GM18858 (cell line): ENCODE measurements at regions not wholly inside any gene's neighbourhood (a gene's known extent, or its start where the extent isn't known, plus 50 kb on each side); places are given as distances from the start of the nearest gene placed in this dataset.
A peak's percentile ranks its signal among the peaks of the same experiment; 100 is the strongest.
"Not testable (repeated sequence)": the region's sequence is repeated elsewhere in the genome, so short reads cannot be mapped to it uniquely, and the experiment has no call there.

Experiments
- ATAC-seq: cut with Tn5 transposase; IDR thresholded peaks from one replicate; pipeline ENCODE4 v1.9.1; 2021; ENCODE audit not compliant: unreplicated experiment

DNA sequence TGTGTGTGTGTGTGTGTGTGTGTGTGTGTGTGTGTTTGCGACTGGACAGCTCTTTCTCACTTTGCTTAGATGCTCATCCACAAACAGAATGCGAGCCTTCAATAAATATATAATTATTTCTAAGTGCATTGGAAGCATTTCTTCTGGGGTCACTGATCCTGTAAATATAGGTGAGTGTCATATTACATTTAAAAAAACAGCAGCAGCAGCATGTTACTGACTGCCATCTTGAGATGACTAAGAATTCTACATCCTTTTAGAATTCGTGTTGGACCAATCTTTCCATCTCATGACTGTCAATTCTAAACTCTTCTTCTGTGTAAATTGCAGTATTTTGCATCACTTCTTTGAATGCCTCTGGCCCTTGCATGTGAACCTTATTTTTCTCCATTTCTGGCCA is 238.0 kb upstream of the DDI1 start:
- ATAC-seq = no peak

DNA sequence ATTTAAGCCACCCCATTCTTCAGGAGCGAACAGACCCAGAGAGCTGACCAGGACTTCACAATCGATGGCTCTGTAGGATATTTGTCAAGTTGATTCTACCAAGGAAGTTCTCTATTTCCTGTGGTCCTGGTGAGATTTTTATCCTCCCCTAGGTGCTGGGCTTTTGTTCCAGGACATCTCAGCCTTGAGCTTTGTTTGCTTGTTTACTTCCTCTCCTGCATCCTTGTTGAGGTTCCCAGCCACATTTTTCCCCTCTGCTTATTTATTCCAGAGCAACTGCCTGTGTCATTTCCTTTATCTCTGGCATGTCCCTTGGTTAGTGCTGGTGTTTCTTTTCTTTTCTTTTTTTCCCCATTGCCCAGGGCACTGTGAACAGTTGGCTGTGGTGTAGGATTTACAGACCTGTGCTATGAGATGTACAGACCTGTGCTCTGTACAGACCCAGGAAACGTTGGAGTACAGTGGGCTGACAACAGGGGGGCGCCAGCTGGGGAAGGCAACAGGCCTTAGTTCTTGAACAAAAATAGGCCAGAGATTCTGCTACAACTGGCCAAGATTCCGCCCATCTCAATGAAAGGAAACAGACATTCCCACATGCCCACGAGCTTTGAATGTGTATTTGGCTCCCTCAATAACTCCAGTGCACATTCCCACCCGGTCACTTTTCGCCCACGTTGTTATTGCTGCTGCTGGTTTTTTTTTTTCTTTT is 235.9 kb upstream of the DDI1 start:
- no peak for ATAC-seq

DNA sequence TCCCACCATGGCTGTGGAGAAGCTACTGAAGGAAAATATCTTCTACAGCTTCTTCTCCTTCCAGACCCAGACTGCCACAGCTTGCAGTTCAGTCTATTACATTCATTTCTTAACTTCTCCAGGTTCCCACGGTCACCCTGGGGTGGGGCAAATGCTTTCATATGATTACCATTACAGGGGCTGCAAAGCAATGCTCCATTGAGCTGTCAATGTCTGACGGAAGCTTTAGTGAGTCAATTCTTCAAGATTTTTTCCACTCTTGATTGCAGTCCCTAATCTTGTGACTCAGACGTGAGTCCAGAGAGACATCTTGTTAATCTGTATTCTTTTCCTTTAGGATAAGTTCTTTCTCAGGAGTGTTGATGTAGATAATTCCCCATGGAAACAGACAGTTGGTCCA is 233.4 kb upstream of the DDI1 start:
- ATAC-seq = no peak

DNA sequence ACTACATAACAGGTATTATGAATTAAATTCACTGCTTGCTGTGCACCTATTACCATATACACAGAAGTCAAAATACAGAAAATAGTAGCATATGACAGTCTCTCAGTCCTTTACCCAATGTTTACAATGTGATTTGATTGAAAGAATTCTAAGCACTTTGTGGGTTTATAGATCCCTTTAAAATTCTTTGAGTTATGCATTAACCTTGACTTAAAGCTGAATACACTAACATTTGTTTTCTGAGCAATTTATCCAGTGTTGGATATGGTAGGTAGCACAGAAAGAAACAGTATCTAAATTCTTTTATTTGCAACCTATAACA is 230.8 kb upstream of the DDI1 start:
- ATAC-seq = no peak

DNA sequence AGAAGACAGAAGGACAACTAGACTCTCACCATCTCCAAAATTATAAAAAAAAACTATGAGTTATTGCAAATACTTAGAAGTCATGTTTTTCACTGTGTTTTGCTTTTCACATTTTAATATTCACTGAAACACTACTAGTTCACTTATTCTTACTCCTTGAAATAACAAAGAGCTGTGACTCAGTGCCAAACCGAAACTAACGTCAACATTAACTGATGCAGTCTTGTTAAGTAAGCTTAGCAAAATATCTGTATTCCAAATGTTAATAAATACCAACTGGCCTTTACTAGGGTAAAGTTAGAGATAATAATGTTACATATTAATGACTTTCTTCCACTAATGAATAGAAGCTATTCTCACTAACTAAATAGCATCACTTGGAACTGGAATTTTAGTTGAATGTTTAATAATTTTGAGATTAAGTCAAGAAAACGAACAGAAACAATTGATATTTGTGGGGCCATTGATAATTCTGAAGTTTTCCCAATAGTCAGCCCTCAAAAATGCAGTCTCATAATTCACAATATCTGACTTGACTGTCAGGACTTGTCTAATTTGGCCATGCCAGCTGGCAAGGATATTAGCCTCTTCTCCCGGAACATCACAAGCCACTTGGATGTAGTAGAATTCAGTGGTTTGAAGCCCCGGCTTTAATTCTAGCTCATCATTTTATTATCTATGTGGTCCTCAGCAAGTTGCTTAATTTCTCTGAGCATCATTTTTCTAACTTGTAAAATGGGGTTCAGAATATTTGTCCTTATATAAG is 230.1 kb upstream of the DDI1 start:
- no peak for ATAC-seq

DNA sequence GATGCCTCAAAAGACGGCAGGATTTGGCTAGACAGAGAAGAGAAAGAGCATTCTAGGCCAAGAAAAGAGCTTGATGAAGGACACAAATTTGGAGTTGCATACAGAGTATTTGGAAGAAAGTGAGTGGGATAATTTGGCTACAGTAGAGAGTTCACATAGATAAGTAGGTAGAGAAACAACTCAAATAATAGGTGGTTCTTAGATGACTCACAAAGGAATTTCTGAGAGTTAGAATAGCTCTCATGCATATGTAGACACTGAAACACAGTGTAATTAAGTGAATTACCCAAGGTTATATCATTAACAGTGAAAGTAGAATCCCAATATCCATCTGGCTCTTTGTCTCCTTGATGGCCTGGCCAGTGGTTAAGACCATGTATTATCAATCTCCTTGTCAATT is 228.6 kb upstream of the DDI1 start:
- ATAC-seq = no peak

DNA sequence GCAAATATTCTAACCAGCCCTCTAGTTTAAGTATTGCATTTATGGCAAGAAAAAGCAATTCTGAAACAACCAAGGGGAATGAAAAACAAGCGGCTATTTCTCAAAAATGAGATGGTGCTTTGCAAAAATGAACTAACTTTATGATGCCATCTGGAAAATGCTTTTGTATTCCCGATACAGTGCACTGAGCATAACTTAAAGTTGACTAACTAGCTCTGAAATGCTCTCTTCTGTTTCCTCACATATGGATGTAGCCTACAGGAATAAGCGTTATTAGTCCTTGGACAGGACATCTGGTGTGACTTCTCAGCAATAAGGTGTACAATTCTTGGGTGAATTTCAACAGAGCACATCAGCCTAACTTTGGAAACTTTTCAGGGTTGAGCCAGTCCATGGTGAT is 228.2 kb upstream of the DDI1 start:
- no peak for ATAC-seq

DNA sequence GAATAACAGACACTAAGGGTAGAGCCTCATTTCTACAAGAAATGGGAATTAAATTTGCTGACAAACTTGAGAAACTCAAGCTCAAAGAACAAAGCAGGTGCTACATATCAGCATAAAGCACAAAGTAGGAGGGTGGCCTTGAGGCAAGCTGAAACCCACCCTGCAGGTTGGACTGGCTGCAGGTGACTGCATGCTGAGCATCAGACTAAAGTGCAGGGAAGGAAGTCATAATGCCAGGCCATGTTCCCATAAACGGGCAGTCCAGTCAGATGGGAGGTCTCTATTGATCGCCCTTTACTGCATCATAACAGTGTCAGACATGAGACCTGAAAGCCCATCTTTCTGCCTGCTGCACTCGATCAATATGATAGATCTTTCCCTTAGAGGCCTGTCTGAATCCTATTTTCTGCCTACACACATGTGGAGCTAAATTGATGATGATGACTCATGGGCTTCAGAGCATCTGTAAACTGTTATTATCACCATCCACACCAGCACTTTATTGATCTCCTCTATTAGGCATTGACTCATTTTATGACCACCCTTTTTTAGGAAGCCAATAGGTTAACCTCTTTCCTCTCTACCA is 224.5 kb upstream of the DDI1 start:
- no peak for ATAC-seq

DNA sequence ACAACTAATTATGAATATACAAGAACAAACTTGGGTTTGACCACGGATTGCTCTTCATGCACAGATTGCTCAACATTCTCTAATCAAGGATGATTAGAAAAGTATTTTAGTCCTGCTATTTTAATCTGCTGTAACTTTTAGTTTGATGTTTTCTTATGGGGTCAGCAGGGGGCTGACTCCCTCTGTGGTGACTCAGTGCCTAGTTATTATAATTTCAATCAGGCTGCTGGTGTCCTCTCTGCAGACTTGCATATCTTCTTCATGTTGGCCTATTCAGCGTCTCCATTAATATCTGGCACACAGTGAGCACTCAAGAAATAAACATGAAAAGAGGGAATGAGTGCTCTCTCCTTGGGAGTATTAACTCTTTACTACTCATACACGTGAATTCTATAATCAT is 223.8 kb upstream of the DDI1 start:
- ATAC-seq = no peak

DNA sequence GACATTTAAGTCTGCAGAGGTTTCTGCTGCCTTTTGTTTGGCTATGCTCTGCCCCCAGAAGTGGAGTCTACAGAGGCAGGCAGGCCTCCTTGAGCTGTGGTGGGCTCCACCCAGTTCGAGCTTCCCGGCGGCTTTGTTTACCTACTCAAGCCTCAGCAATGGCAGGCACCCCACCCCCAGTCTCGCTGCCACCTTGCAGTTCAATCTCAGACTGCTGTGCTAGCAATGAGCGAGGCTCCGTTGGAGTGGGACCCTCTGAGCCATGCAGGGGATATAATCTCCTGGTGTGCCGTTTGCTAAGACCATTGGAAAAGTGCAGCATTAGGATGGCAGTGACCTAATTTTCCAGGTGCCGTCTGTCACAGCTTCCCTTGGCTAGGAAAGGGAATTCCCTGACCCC is 216.1 kb upstream of the DDI1 start:
- ATAC-seq = not testable (repeated sequence)

DNA sequence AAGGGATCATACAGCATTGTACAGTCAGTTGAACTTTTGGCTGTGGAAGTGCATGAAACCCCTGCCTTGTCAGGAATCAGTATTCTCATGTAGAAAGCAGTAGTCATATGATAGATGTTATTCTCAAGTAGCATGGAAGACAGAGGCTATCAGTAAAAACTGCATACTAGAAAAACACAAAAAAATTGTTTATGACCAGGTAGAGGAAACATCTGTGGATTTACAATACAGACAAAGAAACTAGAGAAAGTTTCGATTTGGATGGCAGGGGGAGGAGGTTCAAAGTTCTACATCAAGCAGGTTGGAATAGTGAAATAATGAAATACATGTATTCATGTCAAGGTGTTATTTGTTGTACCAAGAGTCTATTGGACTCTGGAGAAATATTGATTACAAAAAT is 212.3 kb upstream of the DDI1 start:
- no peak for ATAC-seq

DNA sequence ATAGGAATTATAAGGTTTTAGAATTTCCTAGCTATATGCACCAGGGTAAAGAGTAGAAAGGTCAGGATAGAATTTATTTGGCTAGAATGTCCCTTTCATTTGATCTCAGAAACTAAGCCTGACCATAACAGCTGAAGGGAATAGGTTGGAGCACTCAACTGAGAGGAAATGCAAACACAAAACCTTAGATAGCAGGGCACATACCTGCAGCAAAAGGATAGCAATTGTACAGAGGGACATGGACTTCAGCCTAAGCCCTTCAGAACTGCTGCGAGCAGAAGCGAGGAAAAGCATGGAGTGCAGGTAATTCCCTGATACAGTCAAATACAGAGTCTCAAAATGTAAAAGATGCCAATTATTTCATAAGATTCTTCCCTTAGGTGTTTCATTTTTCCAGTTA is 211.0 kb upstream of the DDI1 start:
- no peak for ATAC-seq

DNA sequence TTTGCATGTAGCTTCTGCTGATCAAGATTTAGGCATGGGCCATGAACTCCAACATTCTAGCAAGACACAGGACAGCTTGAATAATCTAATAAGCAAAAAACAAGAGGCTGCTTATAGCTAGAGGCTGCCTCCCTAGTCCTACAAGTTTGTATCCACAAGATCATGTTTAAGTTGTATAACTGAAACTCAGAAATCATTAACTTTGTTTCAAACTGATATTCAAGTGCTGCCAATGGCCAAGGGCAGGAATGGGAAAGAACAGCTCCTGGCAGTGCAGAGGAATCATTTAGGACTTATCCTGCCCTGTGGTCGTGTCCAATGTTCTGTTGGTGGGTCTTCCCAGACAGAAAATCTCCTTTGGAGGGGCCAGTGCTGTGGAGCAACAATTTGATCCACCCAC is 209.6 kb upstream of the DDI1 start:
- no peak for ATAC-seq

DNA sequence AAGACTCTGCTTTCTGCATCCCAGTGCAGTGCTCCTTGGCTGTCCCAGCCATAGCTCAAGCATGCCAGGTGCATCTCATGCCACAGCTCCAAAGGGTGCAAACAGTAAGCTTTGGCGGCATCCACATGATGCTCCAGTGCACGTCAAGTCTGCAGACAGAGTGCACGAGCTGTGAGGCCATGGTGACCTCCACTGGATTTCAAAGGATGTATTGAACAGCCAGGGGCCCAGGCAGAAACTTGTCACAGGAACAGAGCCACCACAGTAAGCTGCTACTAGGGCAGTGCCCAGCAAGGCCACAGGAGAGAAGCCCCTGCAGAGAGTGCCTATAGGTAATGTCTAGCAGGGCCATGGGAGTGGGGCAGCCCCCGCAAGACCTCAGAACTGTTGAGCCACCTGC is 206.8 kb upstream of the DDI1 start:
- no peak for ATAC-seq

DNA sequence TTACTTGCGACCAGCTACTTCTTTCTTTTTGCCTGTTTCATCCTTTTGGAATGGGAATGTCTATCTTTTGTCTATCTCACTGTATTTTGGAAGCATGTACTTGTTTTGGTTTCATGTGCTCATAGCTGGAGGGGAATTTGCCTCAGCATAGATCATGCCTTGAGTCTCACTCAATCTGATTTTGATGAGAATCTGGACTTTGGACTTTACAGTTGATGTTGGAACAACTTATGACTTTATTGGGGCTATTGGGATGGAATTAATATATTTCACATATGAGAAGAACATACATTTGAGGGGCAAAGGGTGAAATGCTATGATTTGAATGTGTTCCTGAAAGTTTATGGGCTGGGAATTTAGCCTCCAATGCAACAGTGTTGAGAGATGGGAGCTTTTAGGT is 206.2 kb upstream of the DDI1 start:
- ATAC-seq = no peak

DNA sequence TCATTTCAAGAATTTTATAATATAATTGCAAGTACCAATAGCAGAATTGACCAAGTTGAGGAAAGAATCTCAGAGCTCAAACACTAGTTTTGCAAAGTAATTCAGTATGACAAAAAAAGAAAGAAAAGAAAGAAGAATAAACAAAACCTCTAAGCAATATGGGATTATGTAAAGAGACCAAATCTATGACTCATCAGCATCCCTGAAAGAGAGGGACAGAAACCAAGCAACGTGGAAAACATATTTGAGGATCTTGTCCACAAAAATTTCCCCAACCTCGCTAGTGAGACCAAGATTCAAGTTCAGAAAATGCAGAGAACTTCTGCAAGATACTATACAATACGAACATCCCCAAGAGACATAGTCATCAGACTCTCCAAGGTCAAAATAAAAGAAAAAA is 203.7 kb upstream of the DDI1 start:
- ATAC-seq = no peak

DNA sequence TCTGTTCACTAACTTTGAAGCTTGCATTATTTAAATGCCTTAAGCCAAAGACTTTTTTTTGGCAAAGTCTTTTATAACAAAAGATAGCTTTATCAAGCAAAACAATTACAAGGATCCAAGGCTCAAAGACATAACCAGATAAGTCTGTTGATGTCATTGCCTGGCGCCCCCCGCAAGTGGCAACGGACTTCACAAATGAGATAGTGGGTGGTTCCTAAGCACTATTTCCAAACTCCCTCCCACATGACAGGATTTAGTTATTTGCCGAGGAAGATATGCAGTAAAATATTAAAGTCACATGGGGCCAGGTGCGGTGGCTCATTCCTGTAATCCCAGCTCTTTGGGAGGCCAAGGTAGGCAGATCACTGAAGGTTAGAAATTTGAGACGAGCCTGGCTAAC is 194.2 kb upstream of the DDI1 start:
- no peak for ATAC-seq

DNA sequence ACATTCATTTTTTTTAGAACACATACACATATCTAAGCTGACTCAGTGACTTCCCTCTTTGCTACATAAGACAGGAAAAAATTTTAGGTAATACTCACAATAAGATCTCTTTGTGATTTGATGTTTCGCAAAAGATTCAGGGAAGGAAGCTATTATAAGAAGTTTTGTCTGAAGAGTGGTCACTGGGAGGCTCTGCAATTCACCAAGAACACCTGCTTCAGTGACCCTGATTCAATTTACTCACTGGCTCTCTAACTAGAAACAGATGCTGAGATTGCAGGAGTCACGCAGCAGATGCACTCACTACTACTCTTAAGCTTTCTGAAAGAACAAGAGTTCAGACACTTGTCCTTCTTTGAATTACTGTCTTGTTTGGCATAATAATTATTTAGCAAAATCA is 193.6 kb upstream of the DDI1 start:
- ATAC-seq = no peak

DNA sequence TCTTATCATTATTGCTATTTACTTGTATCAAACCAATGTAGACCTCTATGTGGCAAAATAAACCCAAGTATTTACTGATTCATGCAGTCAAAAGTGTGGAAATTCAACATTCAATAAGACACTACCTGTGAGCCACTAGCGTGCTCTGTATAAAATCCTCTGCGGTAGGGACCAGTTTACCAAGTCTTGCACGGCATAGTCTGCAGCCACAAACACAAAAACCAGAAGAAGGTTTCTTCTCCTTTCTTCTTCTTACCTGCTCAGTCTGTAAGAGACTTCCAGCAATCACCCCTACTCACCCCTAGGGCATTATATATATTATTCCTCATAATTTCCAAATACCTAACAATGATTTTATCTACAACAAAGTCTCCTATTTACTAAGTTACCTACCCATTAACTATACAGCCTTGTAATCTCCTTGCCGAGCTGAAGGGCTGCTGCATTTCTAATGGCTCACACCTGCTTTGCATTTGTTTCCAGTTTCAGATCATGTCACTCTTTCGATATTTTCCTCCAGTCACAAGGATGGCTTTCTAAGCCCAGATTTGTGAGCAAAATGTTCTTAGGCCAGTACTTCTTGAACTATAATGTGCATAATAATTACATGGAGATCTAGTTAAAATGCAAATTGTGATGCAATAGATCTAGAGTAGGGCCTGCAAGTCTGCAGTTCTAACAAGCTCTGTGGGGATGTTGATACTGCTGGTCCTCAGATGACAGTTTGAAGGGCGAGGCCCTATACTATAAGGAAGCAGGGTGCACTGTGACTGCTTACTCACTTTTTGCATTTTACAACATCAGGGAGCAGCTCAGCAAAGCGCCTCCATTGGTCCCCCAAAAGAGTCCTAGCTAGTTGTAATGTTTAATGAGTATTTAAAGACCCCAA is 191.9 kb upstream of the DDI1 start:
- ATAC-seq = peak; percentile 99

DNA sequence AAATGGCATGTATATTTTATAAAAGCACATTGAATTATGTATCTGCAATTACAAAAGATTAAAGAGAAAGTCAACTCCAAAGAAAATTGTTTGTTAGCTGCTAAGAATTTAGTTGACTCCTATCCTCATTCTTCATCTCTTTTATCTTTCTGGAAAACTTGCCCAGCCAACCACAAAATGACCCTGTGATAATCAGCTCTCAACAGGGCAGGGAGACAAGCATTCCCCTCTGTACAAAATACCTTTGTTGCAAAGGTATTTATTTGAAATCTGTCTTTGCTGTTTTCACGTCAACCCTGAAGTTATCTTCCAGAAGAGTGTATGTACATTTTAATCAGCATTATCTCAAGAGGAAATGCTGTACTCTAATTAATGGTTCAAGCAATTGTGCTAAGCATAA is 191.1 kb upstream of the DDI1 start:
- ATAC-seq = no peak

DNA sequence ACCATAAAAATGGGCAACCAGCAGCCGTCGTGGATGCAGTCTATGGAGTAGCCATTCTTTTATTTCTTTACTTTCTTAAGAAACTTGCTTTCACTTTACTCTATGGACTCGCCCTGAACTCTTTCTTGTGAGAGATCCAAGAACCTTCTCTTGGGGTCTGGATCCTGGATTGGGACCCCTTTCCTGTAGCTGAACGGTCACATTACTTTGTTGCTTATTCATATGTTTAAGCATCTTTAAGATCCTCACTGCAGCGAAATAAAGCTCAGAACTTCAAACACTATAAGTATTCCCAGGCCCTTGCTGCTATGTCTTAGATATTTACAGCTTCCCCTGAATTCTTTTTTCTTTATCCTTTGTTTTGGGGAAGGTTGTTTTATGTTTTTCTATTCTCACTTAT is 187.8 kb upstream of the DDI1 start:
- no peak for ATAC-seq

DNA sequence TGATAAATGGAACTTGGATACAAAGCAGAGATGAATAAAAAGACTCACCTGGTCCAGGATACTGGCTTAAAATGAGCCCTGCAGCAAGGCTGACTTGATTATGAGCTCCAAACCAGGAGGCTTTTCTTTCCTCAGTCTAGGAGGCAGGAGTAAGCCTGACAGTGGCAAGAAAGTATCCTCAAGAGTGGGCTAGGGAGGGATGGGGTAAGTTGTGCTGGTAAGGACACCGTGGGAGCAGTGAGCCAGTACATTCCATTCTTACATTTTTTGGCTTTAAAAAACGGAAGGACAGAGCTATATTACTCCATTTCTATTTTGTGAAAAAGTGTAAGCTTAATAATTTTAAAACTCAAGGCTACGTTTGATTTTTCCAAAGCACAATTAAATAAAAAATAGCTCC is 187.1 kb upstream of the DDI1 start:
- ATAC-seq = no peak
